OCI-LY7 (cell line): ENCODE measurements at regions not wholly inside any gene's neighbourhood (a gene's known extent, or its start where the extent isn't known, plus 50 kb on each side); places are given as distances from the start of the nearest gene placed in this dataset.

Experiments used
- BruUV-seq: library from RNA; stranded (reverse); fragments of 400-500 nt; replicated peaks from 2 replicates; lab custom pipeline; 2021; lab: Mats Ljungman, UMichigan
- CTCF ChIA-PET: fragments of 300-600 bp; sonication (Branson Sonifier 250); formaldehyde crosslinking; loops from one replicate; lab custom pipeline; 2022; ENCODE audit warnings: antibody characterized with exemption; ENCODE audit not compliant: unreplicated experiment; lab: Charles Lee
- POLR2A ChIA-PET: fragments of 300-600 bp; sonication (Branson Sonifier 250); formaldehyde crosslinking; loops from one replicate; lab custom pipeline; 2022; ENCODE audit warnings: antibody characterized with exemption; lab: Charles Lee
- DNase-seq: peaks from one replicate; pipeline ENCODE4 v3.0.0-alpha.2; 2015; ENCODE audit warnings: low spot score
- H2AFZ ChIP-seq: fragments of 200-600 bp; sonication (generic), shearing (Covaris generic); 2 replicates; pipeline ENCODE4 v1.6.1; 2014; ENCODE audit warnings: mild to moderate bottlenecking, antibody characterized with exemption, low read length, moderate library complexity
- H3K27ac ChIP-seq: fragments of 200-600 bp; sonication (generic); 2 replicates; pipeline ENCODE4 v1.5.1; 2014; ENCODE audit warnings: mixed run types, low read depth, mild to moderate bottlenecking, moderate library complexity, low read length, inconsistent platforms; ENCODE audit not compliant: poor library complexity, severe bottlenecking
- H3K36me3 ChIP-seq: fragments of 200-600 bp; sonication (generic); 2 replicates; pipeline ENCODE4 v1.6.1; 2014; ENCODE audit warnings: mild to moderate bottlenecking, antibody characterized with exemption, low read length, moderate library complexity, mixed read lengths; ENCODE audit not compliant: insufficient read depth
- H3K4me1 ChIP-seq: fragments of 200-600 bp; sonication (generic); 2 replicates; pipeline ENCODE4 v1.5.1; 2014; ENCODE audit warnings: mild to moderate bottlenecking, low read length; ENCODE audit not compliant: insufficient read depth, poor library complexity, severe bottlenecking
- H3K4me2 ChIP-seq: fragments of 200-600 bp; sonication (generic); 2 replicates; pipeline ENCODE4 v1.6.1; 2014; ENCODE audit warnings: mild to moderate bottlenecking, low read length
- H3K4me3 ChIP-seq: fragments of 200-600 bp; sonication (generic); 2 replicates; pipeline ENCODE4 v1.5.1; 2014; ENCODE audit warnings: mild to moderate bottlenecking, low read depth, low read length; ENCODE audit not compliant: poor library complexity, severe bottlenecking
- H3K79me2 ChIP-seq: fragments of 200-600 bp; sonication (generic); 2 replicates; pipeline ENCODE4 v1.6.1; 2016; ENCODE audit warnings: low read depth, mild to moderate bottlenecking, low read length, moderate library complexity, mixed read lengths; ENCODE audit not compliant: insufficient read depth
- H3K9me2 ChIP-seq: fragments of 200-600 bp; sonication (generic); 2 replicates; pipeline ENCODE4 v1.6.1; 2016; ENCODE audit warnings: mild to moderate bottlenecking, low read length, mixed read lengths; ENCODE audit not compliant: insufficient read depth
- H3K9me3 ChIP-seq: fragments of 200-600 bp; sonication (generic); 2 replicates; pipeline ENCODE4 v1.6.1; 2014; ENCODE audit warnings: mild to moderate bottlenecking, mixed run types, low read length, mixed read lengths
- H4K20me1 ChIP-seq: fragments of 200-600 bp; sonication (generic); 2 replicates; pipeline ENCODE4 v1.6.1; 2014; ENCODE audit warnings: mild to moderate bottlenecking, antibody characterized with exemption, low read length, moderate library complexity, mixed read lengths; ENCODE audit not compliant: insufficient read depth
- EZH2phosphoT487 ChIP-seq: fragments of 200-600 bp; sonication (generic); IDR thresholded peaks from 2 replicates; pipeline ENCODE4 v1.6.1; 2018; ENCODE audit warnings: low read depth, borderline replicate concordance, mild to moderate bottlenecking, mixed run types, antibody characterized with exemption, low read length, moderate library complexity, mixed read lengths
- intact Hi-C: fragments of 100-400 bp; cut with micrococcal nuclease; formaldehyde crosslinking; loops from one replicate; pipeline ENCODE4 v1.10.0; 2022; ENCODE audit not compliant: unreplicated experiment
- TF ChIP-seq, protein P1 (sequence below): fragments of 200-600 bp; sonication (generic); conservative IDR thresholded peaks from 2 replicates; pipeline ENCODE4 v1.5.1; 2014; ENCODE audit warnings: mild to moderate bottlenecking, antibody characterized with exemption, low read length, moderate library complexity, mixed read lengths

DNA sequence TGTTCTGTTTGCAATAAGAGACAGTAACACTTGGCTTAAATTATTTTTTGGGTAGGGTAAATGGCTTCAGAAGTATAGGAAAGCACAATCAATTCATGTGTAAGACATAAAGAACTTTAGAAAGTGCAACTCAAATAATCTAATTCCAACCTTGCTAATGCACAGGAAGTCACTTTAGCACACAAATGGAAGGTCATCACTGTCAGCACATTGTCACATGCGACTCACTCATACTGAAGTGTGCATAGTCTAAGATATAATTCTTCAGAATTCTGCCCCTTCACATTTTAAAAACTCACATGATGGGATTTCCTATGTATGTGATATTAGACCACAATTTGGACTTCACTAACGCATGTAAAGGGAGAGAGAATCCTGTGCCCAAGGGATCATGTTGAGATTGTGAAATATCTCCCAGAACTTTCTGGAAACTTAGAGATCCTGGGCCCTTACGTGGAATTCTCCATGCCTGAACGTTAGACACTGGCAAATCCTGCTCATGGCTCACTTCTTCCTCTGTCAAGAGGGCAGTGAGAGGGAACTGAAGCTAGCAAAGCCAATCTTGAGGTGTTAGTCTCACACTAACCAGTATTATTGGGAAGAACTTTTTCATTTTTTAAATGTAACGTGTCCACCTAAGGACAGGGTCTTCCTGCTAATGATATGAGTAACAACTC lies 403.2 kb upstream of the PTGER4 start:
- intact Hi-C loops, result no loop called here
- TF ChIP-seq, protein P1, sequence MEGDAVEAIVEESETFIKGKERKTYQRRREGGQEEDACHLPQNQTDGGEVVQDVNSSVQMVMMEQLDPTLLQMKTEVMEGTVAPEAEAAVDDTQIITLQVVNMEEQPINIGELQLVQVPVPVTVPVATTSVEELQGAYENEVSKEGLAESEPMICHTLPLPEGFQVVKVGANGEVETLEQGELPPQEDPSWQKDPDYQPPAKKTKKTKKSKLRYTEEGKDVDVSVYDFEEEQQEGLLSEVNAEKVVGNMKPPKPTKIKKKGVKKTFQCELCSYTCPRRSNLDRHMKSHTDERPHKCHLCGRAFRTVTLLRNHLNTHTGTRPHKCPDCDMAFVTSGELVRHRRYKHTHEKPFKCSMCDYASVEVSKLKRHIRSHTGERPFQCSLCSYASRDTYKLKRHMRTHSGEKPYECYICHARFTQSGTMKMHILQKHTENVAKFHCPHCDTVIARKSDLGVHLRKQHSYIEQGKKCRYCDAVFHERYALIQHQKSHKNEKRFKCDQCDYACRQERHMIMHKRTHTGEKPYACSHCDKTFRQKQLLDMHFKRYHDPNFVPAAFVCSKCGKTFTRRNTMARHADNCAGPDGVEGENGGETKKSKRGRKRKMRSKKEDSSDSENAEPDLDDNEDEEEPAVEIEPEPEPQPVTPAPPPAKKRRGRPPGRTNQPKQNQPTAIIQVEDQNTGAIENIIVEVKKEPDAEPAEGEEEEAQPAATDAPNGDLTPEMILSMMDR, result no peak
- no peak for TF ChIP-seq EZH2phosphoT487
- Histone ChIP-seq H3K27ac (no peak overlapping the region), H3K4me3 (no peak overlapping the region), H3K36me3 (no peaks in the 10 kb centered on the region), H2AFZ (no peak overlapping the region), H3K9me3 (no peaks in the 10 kb centered on the region), H4K20me1 (no peaks in the 10 kb centered on the region), H3K79me2 (no peaks in the 10 kb centered on the region), H3K4me2 (no peak overlapping the region), H3K4me1 (no peaks in the 10 kb centered on the region), H3K9me2 (no peaks in the 10 kb centered on the region)
- ChIA-PET CTCF (no interaction called here), POLR2A (interaction anchor here (0.6 to 1.2 kb wide), 2 partner anchors 18 to 969 kb away, joined by 3 to 6 read pairs; no protein-coding TSS in a partner anchor)
- no peak for DNase-seq
- BruUV-seq, result no TSS peak

DNA sequence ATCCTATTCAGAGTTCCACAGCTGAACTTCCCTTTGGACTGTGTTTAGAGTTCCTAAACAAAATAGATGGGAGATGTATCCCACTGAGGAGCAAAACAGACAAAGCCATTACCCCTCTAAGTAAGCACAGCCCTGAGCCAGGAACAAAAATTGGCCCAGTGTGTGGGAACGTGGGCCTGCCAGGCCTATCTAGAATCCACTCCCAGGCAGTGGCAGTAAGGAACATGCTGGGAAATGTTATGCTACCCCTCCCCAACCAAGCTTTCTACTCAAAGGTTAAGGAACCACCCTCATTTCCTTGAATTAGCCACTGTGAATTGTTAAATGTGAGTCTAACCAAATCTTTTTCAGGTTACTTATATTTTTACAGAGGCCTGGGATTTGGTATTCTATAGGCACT lies 405.1 kb upstream of the PTGER4 start:
- TF ChIP-seq, protein P1, result no peak
- TF ChIP-seq EZH2phosphoT487, result no peak
- ChIA-PET CTCF (no interaction called here), POLR2A (no interaction called here)
- H3K27ac ChIP-seq, result no peak overlapping the region
- intact Hi-C loops, result no loop called here
- no peak for DNase-seq
- H2AFZ ChIP-seq, result no peak overlapping the region
- no TSS peak for BruUV-seq
- no peaks in the 10 kb centered on the region for H4K20me1 ChIP-seq
- no peak overlapping the region for H3K4me2 ChIP-seq
- H3K4me1 ChIP-seq, result no peaks in the 10 kb centered on the region
- H3K4me3 ChIP-seq, result no peak overlapping the region
- H3K9me2 ChIP-seq, result no peaks in the 10 kb centered on the region
- H3K9me3 ChIP-seq, result no peaks in the 10 kb centered on the region
- H3K36me3 ChIP-seq, result no peaks in the 10 kb centered on the region
- no peaks in the 10 kb centered on the region for H3K79me2 ChIP-seq

DNA sequence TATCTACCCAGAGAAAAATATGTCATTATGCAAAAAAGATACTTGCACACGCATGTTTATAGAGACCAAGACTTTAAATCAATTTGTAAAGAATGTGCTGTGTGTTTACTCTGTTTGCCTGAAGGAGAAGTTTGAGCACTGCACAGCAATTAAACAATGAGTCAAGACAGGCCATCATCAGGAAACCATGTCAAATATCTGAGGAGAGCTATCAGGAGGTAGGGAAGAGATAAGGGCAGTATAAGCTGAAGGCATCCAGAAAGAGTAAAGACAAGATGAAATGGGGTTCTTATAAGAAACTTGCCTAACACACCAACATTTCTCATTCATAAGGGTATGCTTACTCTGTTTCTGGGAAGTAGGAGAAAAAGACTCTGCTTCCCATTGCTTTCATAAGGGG lies 405.8 kb upstream of the PTGER4 start:
- BruUV-seq, result no TSS peak
- no peaks in the 10 kb centered on the region for H3K79me2 ChIP-seq
- POLR2A ChIA-PET, result no interaction called here
- intact Hi-C loops, result no loop called here
- no peaks in the 10 kb centered on the region for H3K36me3 ChIP-seq
- no peak for DNase-seq
- CTCF ChIA-PET, result no interaction called here
- H3K4me2 ChIP-seq, result no peak overlapping the region
- H3K4me3 ChIP-seq, result no peak overlapping the region
- H4K20me1 ChIP-seq, result no peaks in the 10 kb centered on the region
- H3K27ac ChIP-seq, result no peak overlapping the region
- H3K9me2 ChIP-seq, result no peaks in the 10 kb centered on the region
- H3K4me1 ChIP-seq, result no peaks in the 10 kb centered on the region
- TF ChIP-seq, protein P1, result no peak
- no peak for TF ChIP-seq EZH2phosphoT487
- no peaks in the 10 kb centered on the region for H3K9me3 ChIP-seq
- no peak overlapping the region for H2AFZ ChIP-seq
